GM12865 (cell line): ENCODE measurements at regions not wholly inside any gene's neighbourhood (a gene's known extent, or its start where the extent isn't known, plus 50 kb on each side); places are given as distances from the start of the nearest gene placed in this dataset.
A peak's percentile ranks its signal among the peaks of the same experiment; 100 is the strongest.
"Not testable (repeated sequence)": the region's sequence is repeated elsewhere in the genome, so short reads cannot be mapped to it uniquely, and the experiment has no call there.

ENCODE experiments used
- DNase-seq: peaks from one replicate; pipeline ENCODE4 v3.0.0; 2010; ENCODE audit warnings: low read depth
- H3K4me3 ChIP-seq: 2 replicates; pipeline ENCODE4 v1.5.1; 2011; ENCODE audit warnings: mild to moderate bottlenecking, low read depth, low read length, control low read depth
- CTCF ChIP-seq: IDR thresholded peaks from 2 replicates; pipeline ENCODE4 v1.5.1; 2011; ENCODE audit warnings: low read length, control low read depth, low read depth, inconsistent platforms; ENCODE audit not compliant: insufficient read depth; ENCODE audit errors: missing control alignments

GRCh38 chr7:65791788-65792187 lies 81.1 kb upstream of the VKORC1L1 start:
- not testable (repeated sequence) for DNase-seq, H3K4me3 ChIP-seq

GRCh38 chr7:65792726-65793125 lies 80.1 kb upstream of the VKORC1L1 start:
- DNase-seq, result not testable (repeated sequence)

GRCh38 chr7:65794671-65795391 lies 78.0 kb upstream of the VKORC1L1 start:
- not testable (repeated sequence) for DNase-seq, H3K4me3 ChIP-seq

More at GRCh38 chr7:65792726-65793125, 80.1 kb upstream of the VKORC1L1 start:
- not testable (repeated sequence) for H3K4me3 ChIP-seq

GRCh38 chr7:65795392-65795716 lies 77.5 kb upstream of the VKORC1L1 start:
- not testable (repeated sequence) for H3K4me3 ChIP-seq

GRCh38 chr7:65796205-65796604 lies 76.7 kb upstream of the VKORC1L1 start:
- H3K4me3 ChIP-seq, result no peak overlapping the region
- no peak for TF ChIP-seq CTCF
- DNase-seq, result no peak

More at GRCh38 chr7:65795392-65795716, 77.5 kb upstream of the VKORC1L1 start:
- not testable (repeated sequence) for DNase-seq

- not testable (repeated sequence) for DNase-seq, H3K4me3 ChIP-seq
Measured at GRCh38 chr7:65797086-65797485, 75.8 kb upstream of the VKORC1L1 start.

GRCh38 chr7:65797566-65797965 lies 75.3 kb upstream of the VKORC1L1 start:
- H3K4me3 ChIP-seq, DNase-seq: not testable (repeated sequence)

GRCh38 chr7:65798111-65799075 lies 74.5 kb upstream of the VKORC1L1 start:
- DNase-seq, result peak; percentile 86
- peak overlapping the region; percentile 13; the same call in 1 of the 2 replicates for H3K4me3 ChIP-seq
- TF ChIP-seq CTCF, result no peak

GRCh38 chr7:65800191-65800590 lies 72.7 kb upstream of the VKORC1L1 start:
- DNase-seq, H3K4me3 ChIP-seq: not testable (repeated sequence)

GRCh38 chr7:65800890-65801341 lies 72.0 kb upstream of the VKORC1L1 start:
- DNase-seq, result no peak
- no peak for TF ChIP-seq CTCF

More at GRCh38 chr7:65800890-65801341, 72.0 kb upstream of the VKORC1L1 start:
- no peak overlapping the region for H3K4me3 ChIP-seq
